HL-60/S4 (cell line): ENCODE measurements at regions not wholly inside any gene's neighbourhood (a gene's known extent, or its start where the extent isn't known, plus 50 kb on each side); places are given as distances from the start of the nearest gene placed in this dataset.

ENCODE experiments used
- in situ Hi-C: fragments of 300-500 bp; cut with MboI; formaldehyde crosslinking; loops from 2 replicates; pipeline ENCODE4 v1.14.3; 2022; ENCODE audit warnings: low sequenced_read_pairs

GRCh38 chr15:39357480-39358268 is 223.2 kb upstream of the THBS1 start:
- in situ Hi-C loops, result no loop called here

GRCh38 chr15:39358441-39359041 is 222.3 kb upstream of the THBS1 start:
- in situ Hi-C loops, result no loop called here

GRCh38 chr15:39359771-39360170 is 221.1 kb upstream of the THBS1 start:
- in situ Hi-C loops, result no loop called here

GRCh38 chr15:39360452-39360851 is 220.4 kb upstream of the THBS1 start:
- in situ Hi-C loops, result no loop called here

GRCh38 chr15:39361497-39361896 is 219.4 kb upstream of the THBS1 start:
- in situ Hi-C loops, result no loop called here

- in situ Hi-C loops, result no loop called here
Measured at GRCh38 chr15:39362821-39363561, 217.9 kb upstream of the THBS1 start.

- in situ Hi-C loops, result no loop called here
Measured at GRCh38 chr15:39363761-39364586, 216.9 kb upstream of the THBS1 start.

- in situ Hi-C loops, result no loop called here
Measured at GRCh38 chr15:39364721-39365120, 216.2 kb upstream of the THBS1 start.

GRCh38 chr15:39365161-39365560 is 215.7 kb upstream of the THBS1 start:
- in situ Hi-C loops, result no loop called here

GRCh38 chr15:39365873-39366272 is 215.0 kb upstream of the THBS1 start:
- in situ Hi-C loops, result no loop called here

GRCh38 chr15:39367596-39367995 is 213.3 kb upstream of the THBS1 start:
- in situ Hi-C loops, result no loop called here

- in situ Hi-C loops, result no loop called here
Measured at GRCh38 chr15:39369768-39370167, 211.1 kb upstream of the THBS1 start.

- in situ Hi-C loops, result no loop called here
Measured at GRCh38 chr15:39376371-39376909, 204.4 kb upstream of the THBS1 start.

- in situ Hi-C loops, result no loop called here
Measured at GRCh38 chr15:39381517-39381916, 199.4 kb upstream of the THBS1 start.

GRCh38 chr15:39388118-39388517 is 192.8 kb upstream of the THBS1 start:
- in situ Hi-C loops, result no loop called here

- in situ Hi-C loops, result no loop called here
Measured at GRCh38 chr15:39391230-39391629, 189.6 kb upstream of the THBS1 start.

GRCh38 chr15:39392469-39393047 is 188.3 kb upstream of the THBS1 start:
- in situ Hi-C loops, result no loop called here

- in situ Hi-C loops, result no loop called here
Measured at GRCh38 chr15:39393575-39394335, 187.1 kb upstream of the THBS1 start.

GRCh38 chr15:39394496-39394895 is 186.4 kb upstream of the THBS1 start:
- in situ Hi-C loops, result no loop called here
